Astrocyte of the cerebellum (primary cell): ENCODE measurements at regions not wholly inside any gene's neighbourhood (a gene's known extent, or its start where the extent isn't known, plus 50 kb on each side); places are given as distances from the start of the nearest gene placed in this dataset.

Experiments used
- DNase-seq: peaks from one replicate; pipeline ENCODE4 v3.0.0-alpha.2; 2011; ENCODE audit warnings: low read depth
- H3K4me3 ChIP-seq: 2 replicates; pipeline ENCODE4 v1.5.1; 2011; ENCODE audit warnings: mild to moderate bottlenecking, low read depth, low read length, moderate library complexity
- CTCF ChIP-seq: IDR thresholded peaks from 2 replicates; pipeline ENCODE4 v1.5.1; 2012; ENCODE audit warnings: low read length, low read depth, moderate library complexity, mild to moderate bottlenecking; ENCODE audit errors: missing control alignments
- in situ Hi-C: cut with HindIII; loops from 2 replicates; pipeline ENCODE4 v1.10.0; 2017; ENCODE audit warnings: low sequenced_read_pairs

- no peak for TF ChIP-seq CTCF
- no peak for DNase-seq
- in situ Hi-C loops: no loop called here
- no peak overlapping the region for H3K4me3 ChIP-seq
These were observed 189.3 kb downstream of the NECTIN3 start for GRCh38 chr3:111260878-111261277.

GRCh38 chr3:111269777-111270176 lies 198.2 kb downstream of the NECTIN3 start:
- in situ Hi-C loops: loop anchor here (5.0 kb wide), 1 partner anchor 37 kb away; no protein-coding TSS in a partner anchor
- no peak for TF ChIP-seq CTCF
- no peak for DNase-seq
- no peak overlapping the region for H3K4me3 ChIP-seq

GRCh38 chr3:111277226-111277625 lies 205.6 kb downstream of the NECTIN3 start:
- no peak overlapping the region for H3K4me3 ChIP-seq
- in situ Hi-C loops: no loop called here

GRCh38 chr3:111278959-111279358 lies 207.3 kb downstream of the NECTIN3 start:
- no peak for DNase-seq
- in situ Hi-C loops: no loop called here
- H3K4me3 ChIP-seq: no peak overlapping the region
- no peak for TF ChIP-seq CTCF

More at GRCh38 chr3:111277226-111277625, 205.6 kb downstream of the NECTIN3 start:
- DNase-seq: peak; percentile 34
- TF ChIP-seq CTCF: peak; percentile 50

GRCh38 chr3:111282024-111282423 lies 210.4 kb downstream of the NECTIN3 start:
- no peak for TF ChIP-seq CTCF
- in situ Hi-C loops: no loop called here
- no peak overlapping the region for H3K4me3 ChIP-seq
- DNase-seq: no peak

GRCh38 chr3:111283165-111283564 lies 211.5 kb downstream of the NECTIN3 start:
- TF ChIP-seq CTCF: no peak
- in situ Hi-C loops: no loop called here
- DNase-seq: no peak
- no peak overlapping the region for H3K4me3 ChIP-seq
